ENCODE measurements at regions not wholly inside any gene's neighbourhood (a gene's known extent, or its start where the extent isn't known, plus 50 kb on each side); places are given as distances from the start of the nearest gene placed in this dataset.

- Mint-ChIP-seq H3K4me1 (peaks cover 16% of the 10 kb centered on the region), H3K27me3 (ENCODE audit: low read depth) (no peaks in the 10 kb centered on the region), H3K36me3 (no peaks in the 10 kb centered on the region), H3K27ac (no peak overlapping the region), H3K9me3 (peaks cover 5% of the 10 kb centered on the region), H3K4me3 (no peak overlapping the region)
- TF ChIP-seq CTCF (IDR thresholded peaks at IDR 0.05; ENCODE audit: unreplicated experiment) = no peak
- DNase-seq (ENCODE audit: low spot score in 2 of 2, unreplicated experiment in 2 of 2) = no peak
Measured at GRCh38 chr18:42268798-42269197, 313.8 kb downstream of the PIK3C3 start.

DNA sequence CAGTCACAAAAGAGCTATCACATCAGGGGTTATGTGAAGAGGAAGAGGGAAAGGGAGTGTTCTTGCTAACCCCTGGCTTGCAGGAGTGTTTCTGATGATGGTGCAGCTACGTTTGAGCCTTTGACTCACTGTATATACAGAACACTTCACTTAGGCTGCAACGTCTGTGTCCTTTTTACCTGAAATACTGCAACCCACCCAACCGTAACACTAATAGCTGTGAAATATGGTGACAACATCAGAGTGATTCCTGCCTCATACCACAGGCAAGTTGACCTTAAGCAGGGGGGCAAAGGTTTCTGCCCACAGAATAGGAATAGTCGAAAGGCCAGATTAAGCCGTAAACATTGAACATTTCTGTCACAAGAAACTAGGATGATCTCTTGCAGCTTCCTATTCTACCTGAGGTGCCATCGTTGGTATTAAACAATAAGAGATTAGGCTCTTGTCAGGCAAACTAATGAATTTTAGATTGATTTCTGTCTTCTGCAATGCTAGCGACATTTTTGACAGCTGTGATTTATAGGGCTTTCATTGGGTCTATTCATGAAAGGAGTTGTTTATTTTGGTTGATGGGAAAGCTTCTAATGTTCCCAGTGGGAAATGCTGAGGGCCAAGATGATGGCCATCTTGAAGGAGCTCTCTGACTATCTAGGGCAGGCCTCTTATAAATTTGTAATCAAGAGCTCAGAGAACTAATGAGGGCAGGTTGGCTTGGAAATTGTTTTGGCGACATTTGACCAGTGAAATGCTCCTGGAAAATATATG, 316.8 kb downstream of the PIK3C3 start:
- Mint-ChIP-seq H3K9me3 (no peaks in the 10 kb centered on the region), H3K4me1 (peaks cover 18% of the 10 kb centered on the region), H3K27me3 (ENCODE audit: low read depth) (no peaks in the 10 kb centered on the region), H3K27ac (no peak overlapping the region), H3K36me3 (no peaks in the 10 kb centered on the region), H3K4me3 (no peak overlapping the region)
- no peak for TF ChIP-seq CTCF (IDR thresholded peaks at IDR 0.05; ENCODE audit: unreplicated experiment)
- DNase-seq (ENCODE audit: low spot score in 2 of 2, unreplicated experiment in 2 of 2) = no peak

DNA sequence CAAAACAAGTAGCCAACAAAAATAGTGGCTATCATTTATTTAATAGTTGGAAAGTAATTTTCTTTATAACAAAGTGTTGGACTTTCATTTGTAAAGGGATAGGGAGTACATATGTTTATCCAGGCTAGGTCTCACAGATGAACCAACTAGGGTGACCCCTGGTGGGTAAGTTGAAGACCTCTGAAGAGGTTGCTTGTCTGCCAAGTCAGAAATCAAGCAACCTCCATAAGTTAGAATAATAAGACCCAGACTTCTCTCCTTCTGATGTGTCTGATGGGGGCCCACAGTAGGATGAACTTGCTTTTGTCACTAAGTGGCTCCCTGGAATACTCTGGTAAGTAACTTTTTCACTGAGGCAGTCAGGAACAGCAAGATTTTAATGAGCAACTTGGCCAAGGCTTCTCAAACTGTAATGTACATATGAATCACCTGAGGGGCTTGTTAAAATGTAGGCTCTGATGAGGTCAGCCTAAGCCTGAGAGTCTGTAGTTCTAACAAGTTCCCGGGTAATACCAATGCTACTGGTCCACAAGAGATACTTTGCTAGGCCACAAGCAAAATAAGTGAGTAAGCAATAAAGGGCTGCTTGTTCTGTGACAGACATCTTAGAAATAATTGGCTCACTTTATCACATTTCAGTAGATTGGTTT, 319.6 kb downstream of the PIK3C3 start:
- Mint-ChIP-seq H3K27ac (no peak overlapping the region), H3K9me3 (no peaks in the 10 kb centered on the region), H3K4me3 (no peak overlapping the region), H3K27me3 (ENCODE audit: low read depth) (no peaks in the 10 kb centered on the region), H3K36me3 (no peaks in the 10 kb centered on the region), H3K4me1 (peaks cover 8% of the 10 kb centered on the region)
- DNase-seq (ENCODE audit: low spot score in 2 of 2, unreplicated experiment in 2 of 2) = no peak
- no peak for TF ChIP-seq CTCF (IDR thresholded peaks at IDR 0.05; ENCODE audit: unreplicated experiment)

GRCh38 chr18:42275138-42275535, 320.1 kb downstream of the PIK3C3 start:
- TF ChIP-seq CTCF (IDR thresholded peaks at IDR 0.05; ENCODE audit: unreplicated experiment) = no peak
- Mint-ChIP-seq H3K27me3 (ENCODE audit: low read depth) (no peaks in the 10 kb centered on the region), H3K27ac (no peak overlapping the region)

GRCh38 chr18:42275949-42276730, 321.1 kb downstream of the PIK3C3 start:
- no peak overlapping the region for H3K27ac Mint-ChIP-seq
- H3K4me1 Mint-ChIP-seq = peaks cover 8% of the 10 kb centered on the region
- H3K9me3 Mint-ChIP-seq = no peaks in the 10 kb centered on the region
- DNase-seq (ENCODE audit: low spot score in 2 of 2, unreplicated experiment in 2 of 2) = no peak
- no peaks in the 10 kb centered on the region for H3K27me3 Mint-ChIP-seq (ENCODE audit: low read depth)
- no peaks in the 10 kb centered on the region for H3K36me3 Mint-ChIP-seq
- TF ChIP-seq CTCF (IDR thresholded peaks at IDR 0.05; ENCODE audit: unreplicated experiment) = no peak
- no peak overlapping the region for H3K4me3 Mint-ChIP-seq

More at GRCh38 chr18:42275138-42275535, 320.1 kb downstream of the PIK3C3 start:
- H3K36me3 Mint-ChIP-seq = no peaks in the 10 kb centered on the region
- peaks cover 8% of the 10 kb centered on the region for H3K4me1 Mint-ChIP-seq
- no peak overlapping the region for H3K4me3 Mint-ChIP-seq
- no peak for DNase-seq (ENCODE audit: low spot score in 2 of 2, unreplicated experiment in 2 of 2)
- H3K9me3 Mint-ChIP-seq = no peaks in the 10 kb centered on the region
